Hepatocyte (in vitro differentiated cells): ENCODE measurements at regions not wholly inside any gene's neighbourhood (a gene's known extent, or its start where the extent isn't known, plus 50 kb on each side); places are given as distances from the start of the nearest gene placed in this dataset.

ENCODE experiments used
- CTCF ChIP-seq: fragments of 200-600 bp; sonication (generic); IDR thresholded peaks from 2 replicates; pipeline ENCODE4 v1.5.1; 2016; ENCODE audit warnings: antibody characterized with exemption, mild to moderate bottlenecking; ENCODE audit not compliant: poor library complexity
- EZH2phosphoT487 ChIP-seq: fragments of 200-600 bp; sonication (generic); IDR thresholded peaks from one replicate; pipeline ENCODE4 v1.6.1; 2018; ENCODE audit warnings: antibody characterized with exemption, mild to moderate bottlenecking, low read depth, moderate library complexity; ENCODE audit not compliant: unreplicated experiment, severe bottlenecking

- TF ChIP-seq EZH2phosphoT487 (no peak), CTCF (no peak)
Observed at GRCh38 chr1:182196897-182197870, 135.7 kb upstream of the ZNF648 start.
